ENCODE measurements at regions not wholly inside any gene's neighbourhood (a gene's known extent, or its start where the extent isn't known, plus 50 kb on each side); places are given as distances from the start of the nearest gene placed in this dataset.

DNA sequence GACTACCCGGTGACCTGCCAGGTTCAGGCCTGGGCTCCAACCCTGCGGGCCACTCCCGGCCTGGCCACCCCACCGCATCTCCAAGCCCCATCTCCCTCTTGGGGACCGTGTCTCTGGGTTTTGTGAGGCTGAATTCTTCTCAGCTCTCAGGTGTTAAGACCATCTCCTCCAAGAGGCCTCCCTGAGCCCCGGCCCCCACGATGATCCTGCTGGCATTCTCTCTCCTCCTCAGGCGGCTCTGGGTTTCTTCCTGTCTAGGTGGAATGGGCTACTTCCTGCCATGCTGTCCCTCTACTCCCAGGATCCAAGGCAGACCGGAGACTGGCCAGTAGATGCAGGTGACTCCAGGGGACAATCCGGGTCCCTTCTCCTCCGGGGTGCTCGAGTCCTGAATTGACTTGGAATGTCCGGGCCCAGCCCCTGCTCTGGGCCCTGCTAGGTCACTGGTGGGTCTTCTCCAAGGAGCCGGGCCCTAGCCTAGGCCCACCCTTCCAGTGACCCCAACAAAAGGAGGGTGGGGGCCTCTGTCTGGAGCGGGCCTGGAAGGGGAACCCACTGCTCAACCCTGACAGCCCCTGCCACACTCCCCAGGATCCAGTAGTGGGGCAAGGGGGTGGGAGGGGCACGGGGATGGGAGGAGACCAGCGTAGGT lies 219.8 kb downstream of the C9orf50 start:
- no peak for DNase-seq (ENCODE audit: low read depth in 2 of 2)

DNA sequence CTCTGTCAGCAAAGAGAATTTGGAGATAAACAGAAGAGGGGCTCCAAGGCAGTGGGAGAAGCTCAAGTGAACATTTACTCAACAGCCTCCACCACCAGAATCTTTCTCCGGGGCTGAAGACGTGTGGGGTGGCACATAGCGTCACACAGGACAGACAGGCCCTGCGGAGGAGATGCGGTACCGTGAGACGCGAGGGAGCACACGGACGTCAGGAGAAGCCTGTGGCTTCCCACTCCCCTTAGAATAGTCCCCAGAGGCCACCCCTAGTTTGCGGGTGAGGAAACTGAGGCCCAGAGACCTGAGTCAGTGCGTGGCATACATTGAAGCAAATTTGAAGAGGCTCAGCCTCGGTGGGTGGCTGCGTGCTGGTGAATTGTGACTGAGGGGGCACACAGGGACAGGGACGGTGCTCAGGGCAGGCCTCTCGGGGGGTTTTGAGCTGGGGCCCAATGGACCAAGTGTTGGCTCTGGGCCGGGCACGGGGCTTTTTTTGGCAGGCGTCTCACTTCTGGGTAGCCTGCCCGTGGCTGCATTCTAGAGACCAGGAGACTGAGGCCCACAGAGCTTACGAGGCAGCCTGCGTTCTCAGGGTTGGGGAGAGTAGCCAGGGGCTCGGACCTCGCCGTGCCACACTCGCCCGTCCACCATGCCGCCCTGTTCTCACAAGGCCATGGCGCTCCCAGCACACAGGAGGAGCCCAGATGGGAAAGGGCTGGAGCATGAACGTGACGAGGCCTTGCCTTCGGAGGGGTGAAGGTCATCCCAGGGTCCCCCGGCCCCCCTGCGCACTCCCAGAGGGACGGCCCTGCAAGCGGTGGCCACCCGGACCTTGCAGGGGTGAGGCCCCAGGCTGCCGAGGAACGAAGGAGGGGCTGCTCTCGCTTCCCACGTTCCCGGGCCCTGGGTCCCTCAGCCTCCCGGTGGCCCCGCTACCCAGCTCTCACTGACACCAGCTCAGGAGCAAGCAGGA lies 220.6 kb downstream of the C9orf50 start:
- DNase-seq (ENCODE audit: low read depth in 2 of 2), result no peak

- no peak for DNase-seq (ENCODE audit: low read depth in 2 of 2)
Measured at GRCh38 chr9:129399634-129399990, 221.3 kb downstream of the C9orf50 start.

DNA sequence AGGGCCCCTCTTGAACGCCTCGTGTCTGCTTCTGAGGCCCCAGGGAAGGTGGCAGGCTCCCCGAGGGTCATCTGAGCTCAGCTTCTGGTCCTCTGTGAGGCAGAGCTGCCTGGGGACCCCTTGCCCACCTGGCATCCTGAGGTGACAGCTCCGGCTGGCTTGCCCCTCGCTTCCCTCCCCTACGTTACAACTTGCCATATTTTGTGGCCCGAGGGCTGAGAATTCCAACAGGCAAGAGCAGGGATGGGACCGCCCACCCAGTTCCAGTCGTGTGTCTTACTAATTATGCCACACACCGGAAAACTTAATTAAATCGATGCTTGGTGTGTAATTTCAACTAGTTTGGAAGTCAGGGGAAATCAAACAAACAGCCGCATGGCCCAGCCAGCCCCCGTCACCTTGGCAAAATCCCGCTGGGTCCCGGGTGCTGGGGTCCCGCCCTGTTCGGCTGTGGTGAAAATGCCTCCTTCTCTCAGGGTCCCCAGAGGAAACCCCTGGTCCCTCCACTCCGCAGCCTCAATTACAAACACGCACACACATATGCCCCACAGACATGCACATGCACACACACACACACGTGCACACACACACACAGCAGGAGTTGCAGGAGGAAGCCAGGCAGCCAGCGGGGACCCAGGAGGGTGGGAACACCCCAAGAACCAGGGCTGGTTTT lies 221.0 kb upstream of the IER5L start:
- no peak for DNase-seq (ENCODE audit: low read depth in 2 of 2)

GRCh38 chr9:129398101-129398960 lies 220.3 kb upstream of the IER5L start:
- no peak for DNase-seq (ENCODE audit: low read depth in 2 of 2)

DNA sequence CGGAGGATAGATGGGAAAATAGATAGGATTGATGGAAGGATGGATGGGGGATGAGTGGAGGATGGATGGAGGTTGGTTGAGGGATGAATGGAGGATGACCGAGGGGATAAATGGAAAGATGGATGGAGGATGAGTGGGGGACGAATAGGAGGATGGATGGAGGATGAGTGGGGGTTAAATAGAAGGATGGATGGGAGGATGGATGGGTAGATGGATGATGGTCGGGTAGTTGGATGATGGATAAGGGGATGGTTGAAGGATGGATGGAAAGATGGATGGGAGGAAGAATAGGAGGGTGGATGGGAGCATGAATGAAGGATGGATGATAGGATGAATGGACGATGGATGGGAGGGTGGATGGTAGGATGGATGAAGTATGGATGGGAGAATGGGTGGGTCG lies 219.3 kb upstream of the IER5L start:
- DNase-seq (ENCODE audit: low read depth in 2 of 2), result no peak

DNA sequence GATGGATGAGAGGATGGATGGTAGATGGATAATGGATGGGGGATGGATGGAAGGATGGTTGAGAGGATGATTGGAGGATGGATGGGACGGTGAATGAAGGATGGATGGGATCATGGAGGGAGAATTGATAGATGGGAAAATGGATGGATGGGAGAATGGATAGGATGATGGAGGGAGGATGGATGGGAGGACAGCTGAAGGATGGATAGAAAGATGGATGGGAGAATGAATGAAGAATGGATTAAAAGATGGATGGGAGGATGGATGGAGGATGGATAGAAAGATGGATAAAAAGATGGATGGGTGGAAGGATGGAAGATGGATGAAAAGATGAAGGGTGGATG lies 218.3 kb upstream of the IER5L start:
- DNase-seq (ENCODE audit: low read depth in 2 of 2), result no peak

DNA sequence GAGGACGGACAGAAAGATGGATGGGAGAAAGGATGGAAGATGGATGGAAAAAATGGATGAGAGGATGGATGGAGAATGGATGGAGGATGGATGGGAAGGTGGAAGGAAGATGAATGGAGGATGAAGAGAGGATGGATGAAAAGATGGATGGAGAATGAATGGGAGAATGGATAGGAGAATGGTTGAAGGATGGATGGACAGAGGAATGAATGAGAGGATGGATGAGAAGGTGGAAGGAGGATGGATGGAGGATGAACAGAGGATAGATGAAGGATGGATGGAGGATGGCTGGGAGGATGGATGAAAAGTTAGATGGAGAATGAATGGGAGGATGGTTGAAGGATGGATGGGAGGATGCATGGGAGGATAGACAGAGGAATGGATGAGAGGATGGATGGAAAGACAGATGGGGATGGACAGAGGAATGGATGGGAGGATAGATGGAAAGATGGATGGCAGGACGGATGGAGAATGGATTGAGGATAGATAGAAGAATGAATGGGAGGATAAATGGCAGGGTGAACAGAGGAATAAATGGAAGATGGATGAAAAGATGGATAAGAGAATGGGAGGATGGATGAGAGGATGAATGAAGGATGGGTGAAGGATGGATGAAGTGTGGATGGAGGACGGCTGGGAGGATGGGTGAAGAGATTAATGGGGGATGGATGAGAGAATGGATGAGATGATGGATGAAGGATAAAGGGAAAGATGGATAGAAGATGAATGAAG lies 217.7 kb upstream of the IER5L start:
- no peak for DNase-seq (ENCODE audit: low read depth in 2 of 2)

GRCh38 chr9:129394886-129395279 lies 216.8 kb upstream of the IER5L start:
- no peak for DNase-seq (ENCODE audit: low read depth in 2 of 2)

GRCh38 chr9:129394061-129394885 lies 216.2 kb upstream of the IER5L start:
- no peak for DNase-seq (ENCODE audit: low read depth in 2 of 2)

DNA sequence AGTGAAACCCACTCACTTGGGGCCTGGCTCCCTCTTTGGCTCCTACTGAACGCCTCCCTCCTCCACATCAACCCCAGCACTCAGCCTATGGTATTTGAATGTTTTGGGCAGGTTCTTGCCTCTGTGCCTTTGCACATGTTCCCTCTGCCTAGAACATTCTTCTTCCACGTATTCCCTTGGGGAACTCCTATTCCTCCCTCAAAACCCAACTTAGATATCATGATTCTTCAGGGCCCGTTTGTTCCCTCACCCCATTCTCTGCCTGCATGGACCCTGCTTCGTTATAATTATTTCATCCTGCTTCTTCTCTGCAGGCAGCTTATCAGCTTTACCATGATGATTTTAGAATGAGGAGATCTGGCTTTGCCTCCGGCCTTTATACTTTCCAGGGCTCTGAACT lies 215.0 kb upstream of the IER5L start:
- DNase-seq (ENCODE audit: low read depth in 2 of 2), result no peak

- no peak for DNase-seq (ENCODE audit: low read depth in 2 of 2)
Measured at GRCh38 chr9:129392093-129392541, 214.1 kb upstream of the IER5L start.

DNA sequence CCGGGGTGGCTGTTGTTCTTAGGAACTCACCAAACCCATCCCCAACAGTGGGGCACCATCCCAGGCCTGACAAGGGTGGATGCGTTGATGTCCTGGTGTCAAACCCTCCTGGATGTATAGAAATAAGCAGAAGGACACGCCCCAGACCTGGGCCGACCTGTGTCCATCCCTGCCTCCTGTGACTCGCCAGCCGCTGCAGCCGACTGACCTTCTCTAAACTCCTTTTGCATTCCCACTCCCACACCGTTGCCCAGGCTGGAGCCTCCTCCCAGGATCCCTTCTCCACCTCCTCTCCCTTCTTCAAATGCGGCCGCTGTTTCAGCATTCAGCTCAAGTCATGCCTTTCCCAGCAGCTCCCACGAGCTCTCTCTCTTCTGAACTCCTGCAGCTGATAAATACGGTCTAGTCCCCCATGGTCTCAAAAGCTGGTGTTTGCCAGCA lies 213.2 kb upstream of the IER5L start:
- DNase-seq (ENCODE audit: low read depth in 2 of 2), result no peak

DNA sequence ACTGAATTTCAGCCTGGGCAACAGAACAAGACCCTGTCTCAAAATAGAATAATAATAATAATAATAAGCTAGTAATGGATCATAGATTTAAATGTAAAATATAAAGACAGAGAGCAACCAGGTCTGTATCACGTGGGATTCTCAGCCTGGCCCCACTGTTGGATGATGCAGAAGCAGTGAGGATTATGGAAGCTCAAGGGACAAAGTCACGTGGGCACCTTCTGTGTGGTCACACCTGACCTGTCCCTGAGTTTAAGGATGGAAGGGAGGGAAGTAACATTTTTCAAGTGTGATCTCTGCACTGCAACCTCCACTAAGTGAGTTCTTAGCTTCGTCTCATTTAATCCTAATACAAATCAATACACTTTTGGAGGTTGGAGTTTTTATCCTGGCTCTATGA lies 212.5 kb upstream of the IER5L start:
- no peak for DNase-seq (ENCODE audit: low read depth in 2 of 2)

GRCh38 chr9:129387822-129388221 lies 209.8 kb upstream of the IER5L start:
- DNase-seq (ENCODE audit: low read depth in 2 of 2), result no peak

- DNase-seq (ENCODE audit: low read depth in 2 of 2), result no peak
Measured at GRCh38 chr9:129386812-129387177, 208.7 kb upstream of the IER5L start.

DNA sequence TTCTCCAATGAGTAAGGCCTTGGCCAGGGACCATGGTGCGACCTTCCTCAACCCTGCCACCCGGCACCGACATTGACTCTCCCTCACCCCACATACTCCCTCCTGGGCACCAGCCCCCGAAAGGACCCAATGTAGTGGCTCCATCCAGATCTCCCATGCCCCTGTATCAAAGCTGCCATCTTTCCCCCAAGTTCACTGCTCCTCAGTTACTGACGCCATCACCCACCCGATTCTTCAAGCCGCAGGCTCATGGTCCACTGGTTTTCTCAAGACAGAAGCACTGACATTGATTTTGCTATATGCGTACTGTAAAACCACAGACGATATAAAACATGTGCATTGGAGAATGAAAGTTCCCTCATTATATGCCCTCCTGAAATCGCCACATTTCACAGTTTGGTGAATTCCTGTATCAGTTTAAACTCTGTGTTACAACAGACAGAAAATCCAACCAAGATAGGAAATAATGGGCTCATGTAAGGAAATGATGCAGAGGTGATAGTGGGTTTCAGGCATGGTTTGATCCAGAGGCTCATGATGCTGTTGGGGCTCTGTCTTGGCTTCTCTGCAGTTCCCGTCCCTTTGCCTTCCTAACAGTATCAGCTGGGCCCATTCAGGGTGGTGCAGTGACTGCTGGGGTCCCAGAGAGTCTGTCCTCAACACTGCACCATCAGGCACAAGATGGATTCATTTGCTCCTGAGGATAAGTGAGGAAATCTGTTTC lies 207.3 kb upstream of the IER5L start:
- DNase-seq (ENCODE audit: low read depth in 2 of 2), result no peak

GRCh38 chr9:129384491-129385210 lies 206.6 kb upstream of the IER5L start:
- DNase-seq (ENCODE audit: low read depth in 2 of 2), result no peak
